ENCODE measurements at regions not wholly inside any gene's neighbourhood (a gene's known extent, or its start where the extent isn't known, plus 50 kb on each side); places are given as distances from the start of the nearest gene placed in this dataset.

DNA sequence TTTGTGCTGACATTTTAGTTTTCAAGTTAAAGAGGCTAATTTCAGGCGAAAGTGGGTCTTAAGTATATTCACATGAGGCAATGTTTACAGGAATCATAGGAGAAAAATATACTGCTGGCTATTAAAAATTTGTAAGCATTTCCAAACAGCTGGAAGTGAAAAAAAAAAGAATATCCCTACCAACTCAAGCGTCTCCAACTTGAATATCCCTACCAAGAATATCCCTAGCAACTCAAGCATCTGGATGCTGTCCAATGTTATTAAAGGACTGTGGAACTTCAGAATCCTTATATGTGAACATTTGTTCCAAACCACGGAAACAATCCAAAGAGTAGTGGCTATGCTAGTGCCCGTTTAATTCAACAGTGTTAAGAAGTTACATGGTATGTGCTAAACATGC lies 1303.0 kb downstream of the GATA3 start:
- H3K4me3 ChIP-seq (replicated peaks; ENCODE audit: low read depth, low read length), result no peak overlapping the region
- no peak for DNase-seq (ENCODE audit: low read depth)
- no peak for TF ChIP-seq CTCF (IDR thresholded peaks at IDR 0.05; ENCODE audit: low read length, missing control alignments)

GRCh38 chr10:9362721-9363120 lies 1308.2 kb downstream of the GATA3 start:
- no peak overlapping the region for H3K4me3 ChIP-seq (replicated peaks; ENCODE audit: low read depth, low read length)
- TF ChIP-seq CTCF (IDR thresholded peaks at IDR 0.05; ENCODE audit: low read length, missing control alignments), result no peak
- DNase-seq (ENCODE audit: low read depth), result no peak

- no peak for TF ChIP-seq CTCF (IDR thresholded peaks at IDR 0.05; ENCODE audit: low read length, missing control alignments)
- no peak for DNase-seq (ENCODE audit: low read depth)
- H3K4me3 ChIP-seq (replicated peaks; ENCODE audit: low read depth, low read length), result no peak overlapping the region
These were observed 1324.7 kb downstream of the GATA3 start for GRCh38 chr10:9379183-9379582.

DNA sequence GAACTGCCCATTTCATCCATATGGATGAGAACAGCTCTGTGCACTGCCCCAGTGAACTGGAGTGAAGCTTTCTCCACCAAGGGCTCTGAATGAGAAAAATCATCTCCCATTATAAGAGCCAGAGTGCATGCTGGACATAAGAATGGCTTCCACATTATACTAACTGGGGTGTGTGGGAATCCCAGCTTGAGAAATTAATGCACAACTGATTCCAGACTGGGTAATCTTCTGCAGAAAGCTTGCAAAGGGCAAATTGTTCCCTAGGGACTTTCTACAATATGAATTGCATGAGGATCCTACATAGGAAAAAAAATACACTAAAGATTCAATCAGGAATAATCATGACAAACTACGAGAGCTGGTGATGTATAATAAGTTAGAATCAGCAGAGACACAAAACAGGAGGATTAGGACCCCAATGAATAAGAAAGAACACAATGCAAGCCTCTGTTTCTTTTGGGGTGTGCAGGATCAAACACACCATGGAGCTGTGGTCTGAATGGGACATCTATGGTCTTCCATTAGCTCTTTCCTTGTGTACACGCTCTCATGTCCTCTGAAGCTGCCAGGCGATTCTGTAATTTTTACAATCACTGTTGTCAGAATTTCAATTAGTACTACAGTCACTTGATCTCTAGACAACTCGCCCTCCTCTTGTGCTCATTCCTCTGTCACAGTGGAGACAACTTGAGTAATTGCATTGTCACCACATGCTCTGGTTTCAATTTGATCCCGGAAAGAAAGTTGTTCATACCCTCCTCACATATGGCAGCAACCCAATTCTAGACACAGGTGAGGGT lies 1327.4 kb downstream of the GATA3 start:
- DNase-seq (ENCODE audit: low read depth), result no peak
- TF ChIP-seq CTCF (IDR thresholded peaks at IDR 0.05; ENCODE audit: low read length, missing control alignments), result no peak
- no peak overlapping the region for H3K4me3 ChIP-seq (replicated peaks; ENCODE audit: low read depth, low read length)

GRCh38 chr10:9382533-9382866 lies 1328.0 kb downstream of the GATA3 start:
- no peak for DNase-seq (ENCODE audit: low read depth)
- no peak for TF ChIP-seq CTCF (IDR thresholded peaks at IDR 0.05; ENCODE audit: low read length, missing control alignments)
- H3K4me3 ChIP-seq (replicated peaks; ENCODE audit: low read depth, low read length), result no peak overlapping the region

- no peak overlapping the region for H3K4me3 ChIP-seq (replicated peaks; ENCODE audit: low read depth, low read length)
- no peak for TF ChIP-seq CTCF (IDR thresholded peaks at IDR 0.05; ENCODE audit: low read length, missing control alignments)
- DNase-seq (ENCODE audit: low read depth), result no peak
These were observed 1336.0 kb downstream of the GATA3 start for GRCh38 chr10:9390516-9390915.
